Caco-2 (cell line): ENCODE measurements at regions not wholly inside any gene's neighbourhood (a gene's known extent, or its start where the extent isn't known, plus 50 kb on each side); places are given as distances from the start of the nearest gene placed in this dataset.
A peak's percentile ranks its signal among the peaks of the same experiment; 100 is the strongest.

ENCODE experiments used
- BruUV-seq: library from RNA; stranded (reverse); fragments of 400-500 nt; replicated peaks from 2 replicates; lab custom pipeline; 2021; lab: Mats Ljungman, UMichigan
- CTCF ChIA-PET: fragments of 300-600 bp; sonication (Branson Sonifier 250); formaldehyde crosslinking; loops from one replicate; lab custom pipeline; 2022; ENCODE audit warnings: antibody characterized with exemption; lab: Charles Lee
- POLR2A ChIA-PET: fragments of 300-600 bp; sonication (Branson Sonifier 250); formaldehyde crosslinking; loops from one replicate; lab custom pipeline; 2022; ENCODE audit warnings: antibody characterized with exemption; lab: Charles Lee
- DNase-seq, 2 experiments: peaks; one replicate each; pipeline versions ENCODE4 v3.0.0 to v3.0.0-alpha.2; 2020 to 2022
- H3K27me3 ChIP-seq: replicated peaks from 2 replicates; pipeline ENCODE4 v1.6.0; 2011; ENCODE audit warnings: low read length; ENCODE audit not compliant: control insufficient read depth, insufficient read depth
- H3K36me3 ChIP-seq: 2 replicates; pipeline ENCODE4 v1.5.1; 2011; ENCODE audit warnings: low read length; ENCODE audit not compliant: control insufficient read depth, insufficient read depth
- H3K4me1 ChIP-seq: fragments of 250-450 bp; sonication (Bioruptor Pico); 2 replicates; pipeline ENCODE4 v1.5.1; 2020; ENCODE audit warnings: mild to moderate bottlenecking
- H3K4me3 ChIP-seq: 2 replicates; pipeline ENCODE4 v1.5.1; 2011; ENCODE audit warnings: low read depth, mild to moderate bottlenecking, control low read depth, low read length
- H3K9me3 ChIP-seq: fragments of 250-450 bp; sonication (Bioruptor Pico); 2 replicates; pipeline ENCODE4 v1.5.1; 2020; ENCODE audit warnings: mild to moderate bottlenecking, moderate library complexity
- H3K27ac Mint-ChIP-seq: one replicate; pipeline ENCODE4 v1.8.0; 2022; ENCODE audit warnings: mixed read lengths; ENCODE audit not compliant: unreplicated experiment
- H3K27me3 Mint-ChIP-seq: one replicate; pipeline ENCODE4 v1.8.0; 2022; ENCODE audit warnings: mixed read lengths; ENCODE audit not compliant: insufficient read depth, unreplicated experiment
- H3K36me3 Mint-ChIP-seq: one replicate; pipeline ENCODE4 v1.8.0; 2022; ENCODE audit warnings: mild to moderate bottlenecking, mixed read lengths; ENCODE audit not compliant: insufficient read depth, unreplicated experiment
- H3K4me1 Mint-ChIP-seq: one replicate; pipeline ENCODE4 v1.8.0; 2022; ENCODE audit warnings: low read depth, mixed read lengths; ENCODE audit not compliant: unreplicated experiment
- H3K4me3 Mint-ChIP-seq: one replicate; pipeline ENCODE4 v1.8.0; 2022; ENCODE audit warnings: mild to moderate bottlenecking, moderate library complexity, mixed read lengths; ENCODE audit not compliant: unreplicated experiment
- H3K9me3 Mint-ChIP-seq: one replicate; pipeline ENCODE4 v1.8.0; 2022; ENCODE audit warnings: mixed read lengths; ENCODE audit not compliant: unreplicated experiment
- intact Hi-C: fragments of 100-400 bp; cut with micrococcal nuclease; formaldehyde crosslinking; loops from one replicate; pipeline ENCODE4 v1.10.0; 2022; ENCODE audit not compliant: unreplicated experiment
- TF ChIP-seq, protein P1 (sequence below), 2 experiments: fragments of 200-600 bp in 1 of 2; IDR thresholded peaks; 1 replicate in 1 of 2; 2 replicates in 1 of 2; pipeline versions ENCODE4 v1.5.1 to v1.8.0; 2011 to 2022; ENCODE audit warnings: antibody characterized with exemption in 1 of 2, control low read depth in 1 of 2, inconsistent platforms in 1 of 2, low read depth in 1 of 2, low read length in 1 of 2, mild to moderate bottlenecking in 1 of 2, moderate library complexity in 1 of 2; ENCODE audit not compliant: insufficient read depth in 1 of 2, severe bottlenecking in 1 of 2, unreplicated experiment in 1 of 2

DNA sequence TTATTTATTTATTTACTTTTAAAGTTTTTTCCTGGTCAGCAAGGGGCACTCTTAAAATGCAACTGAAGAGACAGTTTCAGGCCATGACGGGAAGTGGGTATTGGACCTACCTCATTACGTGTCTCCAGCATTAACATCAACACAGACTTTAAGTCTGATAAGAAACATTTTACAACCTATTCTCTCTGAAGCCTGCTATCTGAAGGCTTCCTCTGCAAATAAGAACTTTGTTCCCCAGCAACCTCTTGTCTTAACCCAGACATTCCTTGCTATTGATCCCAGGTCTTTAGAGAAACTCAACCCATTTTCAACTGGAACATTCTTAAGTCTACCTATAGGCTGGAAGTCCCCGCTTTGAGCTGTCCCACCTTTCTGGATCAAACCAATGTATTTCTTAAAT is 258.3 kb upstream of the TMPRSS15 start:
- CTCF ChIA-PET: no interaction called here
- peaks cover 32% of the 10 kb centered on the region for H3K4me1 ChIP-seq
- peaks cover 15% of the 10 kb centered on the region for H3K9me3 Mint-ChIP-seq
- intact Hi-C loops: no loop called here
- peaks cover 17% of the 10 kb centered on the region for H3K4me1 Mint-ChIP-seq
- peak overlapping the region; percentile 8 for H3K4me3 Mint-ChIP-seq
- H3K27me3 ChIP-seq: no peaks in the 10 kb centered on the region
- peak overlapping the region; percentile 79 for H3K27ac Mint-ChIP-seq
- POLR2A ChIA-PET: no interaction called here
- no TSS peak for BruUV-seq
- TF ChIP-seq, protein P1, sequence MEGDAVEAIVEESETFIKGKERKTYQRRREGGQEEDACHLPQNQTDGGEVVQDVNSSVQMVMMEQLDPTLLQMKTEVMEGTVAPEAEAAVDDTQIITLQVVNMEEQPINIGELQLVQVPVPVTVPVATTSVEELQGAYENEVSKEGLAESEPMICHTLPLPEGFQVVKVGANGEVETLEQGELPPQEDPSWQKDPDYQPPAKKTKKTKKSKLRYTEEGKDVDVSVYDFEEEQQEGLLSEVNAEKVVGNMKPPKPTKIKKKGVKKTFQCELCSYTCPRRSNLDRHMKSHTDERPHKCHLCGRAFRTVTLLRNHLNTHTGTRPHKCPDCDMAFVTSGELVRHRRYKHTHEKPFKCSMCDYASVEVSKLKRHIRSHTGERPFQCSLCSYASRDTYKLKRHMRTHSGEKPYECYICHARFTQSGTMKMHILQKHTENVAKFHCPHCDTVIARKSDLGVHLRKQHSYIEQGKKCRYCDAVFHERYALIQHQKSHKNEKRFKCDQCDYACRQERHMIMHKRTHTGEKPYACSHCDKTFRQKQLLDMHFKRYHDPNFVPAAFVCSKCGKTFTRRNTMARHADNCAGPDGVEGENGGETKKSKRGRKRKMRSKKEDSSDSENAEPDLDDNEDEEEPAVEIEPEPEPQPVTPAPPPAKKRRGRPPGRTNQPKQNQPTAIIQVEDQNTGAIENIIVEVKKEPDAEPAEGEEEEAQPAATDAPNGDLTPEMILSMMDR (IDR thresholded peaks at IDR 0.05; ENCODE audit: insufficient read depth in 1 of 2, low read depth in 1 of 2, low read length in 1 of 2, severe bottlenecking in 1 of 2, unreplicated experiment in 1 of 2): no peak
- no peak overlapping the region for H3K4me3 ChIP-seq
- H3K9me3 ChIP-seq: no peaks in the 10 kb centered on the region
- no peaks in the 10 kb centered on the region for H3K27me3 Mint-ChIP-seq
- H3K36me3 Mint-ChIP-seq: no peaks in the 10 kb centered on the region
- no peaks in the 10 kb centered on the region for H3K36me3 ChIP-seq
- DNase-seq: peak; percentile 43 to 56

DNA sequence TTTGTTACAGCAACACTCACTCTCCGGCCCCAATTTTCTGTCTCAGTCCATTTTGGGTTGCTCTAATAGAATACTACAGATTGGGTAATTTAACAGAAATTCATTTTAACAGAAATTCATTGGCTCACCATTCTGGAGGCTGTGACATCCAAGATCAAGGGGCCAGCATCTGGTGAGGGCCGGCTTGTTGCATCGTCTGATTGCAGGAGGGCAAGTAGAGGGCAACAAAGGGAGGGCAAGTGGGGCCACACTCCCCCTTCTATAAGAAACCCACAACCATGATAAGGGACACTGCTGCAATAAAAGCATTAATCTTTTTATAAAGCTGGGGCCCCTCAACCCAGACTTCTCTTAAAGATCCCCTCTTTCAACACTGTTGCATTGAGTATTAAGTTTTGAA is 260.1 kb upstream of the TMPRSS15 start:
- TF ChIP-seq, protein P1 (IDR thresholded peaks at IDR 0.05; ENCODE audit: insufficient read depth in 1 of 2, low read depth in 1 of 2, low read length in 1 of 2, severe bottlenecking in 1 of 2, unreplicated experiment in 1 of 2): no peak
- Mint-ChIP-seq H3K27ac (peak overlapping the region; percentile 57), H3K27me3 (no peaks in the 10 kb centered on the region), H3K4me3 (no peak overlapping the region), H3K9me3 (peaks cover 15% of the 10 kb centered on the region), H3K4me1 (peaks cover 17% of the 10 kb centered on the region), H3K36me3 (no peaks in the 10 kb centered on the region)
- BruUV-seq: no TSS peak
- intact Hi-C loops: no loop called here
- Histone ChIP-seq H3K9me3 (no peaks in the 10 kb centered on the region), H3K27me3 (no peaks in the 10 kb centered on the region), H3K36me3 (no peaks in the 10 kb centered on the region), H3K4me3 (no peak overlapping the region), H3K4me1 (peaks cover 32% of the 10 kb centered on the region)
- POLR2A ChIA-PET: no interaction called here
- no peak for DNase-seq
- CTCF ChIA-PET: no interaction called here

DNA sequence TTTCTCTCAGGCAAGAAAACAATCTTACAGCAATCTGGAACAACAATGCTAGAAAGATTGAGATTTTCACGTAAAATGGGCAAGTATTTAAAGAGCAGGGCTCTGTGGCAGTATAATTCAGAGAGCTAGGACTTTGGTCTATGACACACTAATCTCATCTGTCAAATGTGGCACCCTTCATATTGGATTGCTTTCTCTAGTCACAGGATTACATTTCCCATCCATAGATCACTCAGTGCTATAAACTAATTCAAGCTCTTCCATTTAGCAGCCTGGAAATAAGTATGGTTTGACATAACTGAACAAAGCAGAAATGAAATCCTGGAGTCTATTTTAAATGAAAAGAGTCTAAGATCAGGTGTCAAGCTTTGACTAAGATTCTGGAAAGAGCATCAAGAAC is 263.1 kb upstream of the TMPRSS15 start:
- Histone ChIP-seq H3K36me3 (no peaks in the 10 kb centered on the region), H3K4me1 (peaks cover 18% of the 10 kb centered on the region), H3K27me3 (no peaks in the 10 kb centered on the region), H3K4me3 (no peak overlapping the region), H3K9me3 (no peaks in the 10 kb centered on the region)
- Mint-ChIP-seq H3K4me3 (no peak overlapping the region), H3K27me3 (no peaks in the 10 kb centered on the region), H3K4me1 (peaks cover 17% of the 10 kb centered on the region), H3K27ac (no peak overlapping the region), H3K36me3 (no peaks in the 10 kb centered on the region), H3K9me3 (peaks cover 23% of the 10 kb centered on the region)
- TF ChIP-seq, protein P1 (IDR thresholded peaks at IDR 0.05; ENCODE audit: insufficient read depth in 1 of 2, low read depth in 1 of 2, low read length in 1 of 2, severe bottlenecking in 1 of 2, unreplicated experiment in 1 of 2): no peak
- ChIA-PET CTCF (no interaction called here), POLR2A (no interaction called here)
- intact Hi-C loops: no loop called here
- no TSS peak for BruUV-seq
- DNase-seq: no peak
